GM10248 (cell line): ENCODE measurements at regions not wholly inside any gene's neighbourhood (a gene's known extent, or its start where the extent isn't known, plus 50 kb on each side); places are given as distances from the start of the nearest gene placed in this dataset.

ENCODE experiments used
- CTCF ChIA-PET: fragments of 300-600 bp; sonication (Branson Sonifier 250); formaldehyde crosslinking; extraction: SDS; loops from one replicate; lab custom pipeline; 2021; ENCODE audit warnings: antibody characterized with exemption; lab: Yijun Ruan, JAX
- POLR2A ChIA-PET: fragments of 350-650 bp; sonication (Branson Sonifier 250); formaldehyde crosslinking; extraction: SDS; loops from one replicate; lab custom pipeline; 2020; ENCODE audit warnings: antibody characterized with exemption; lab: Yijun Ruan, JAX
- DNase-seq: peaks from one replicate; pipeline ENCODE4 v3.0.0; 2012; ENCODE audit errors: extremely low spot score
- CTCF ChIP-seq: IDR thresholded peaks from 2 replicates; pipeline ENCODE4 v1.5.1; 2012; ENCODE audit warnings: mild to moderate bottlenecking, low read depth; ENCODE audit errors: extremely low read depth, missing control alignments, control extremely low read depth

GRCh38 chr2:60662781-60663180 is 93.3 kb upstream of the PAPOLG start:
- no peak for TF ChIP-seq CTCF
- DNase-seq, result no peak
- POLR2A ChIA-PET, result no interaction called here
- CTCF ChIA-PET, result interaction anchor here (1.4 to 14.3 kb wide), 2 partner anchors 11 to 14 kb away, joined by 4 to 69 read pairs; no protein-coding TSS in a partner anchor

GRCh38 chr2:60671966-60672365 is 84.1 kb upstream of the PAPOLG start:
- DNase-seq, result no peak
- no peak for TF ChIP-seq CTCF
- CTCF ChIA-PET, result interaction anchor here (0.7 to 5.2 kb wide), 4 partner anchors 15 to 328 kb away, joined by 3 to 69 read pairs (median 6); no protein-coding TSS in a partner anchor
- POLR2A ChIA-PET, result no interaction called here

GRCh38 chr2:60674524-60675165 is 81.4 kb upstream of the PAPOLG start:
- peak; percentile 88 for DNase-seq
- TF ChIP-seq CTCF, result peak; percentile 98
- POLR2A ChIA-PET, result no interaction called here
- CTCF ChIA-PET, result interaction anchor here (0.7 to 5.8 kb wide), 22 partner anchors 10 to 1191 kb away, joined by 3 to 69 read pairs (median 6); no protein-coding TSS in a partner anchor

GRCh38 chr2:60675301-60675700 is 80.8 kb upstream of the PAPOLG start:
- ChIA-PET POLR2A (no interaction called here), CTCF (interaction anchor here (0.7 to 5.8 kb wide), 22 partner anchors 9 to 1192 kb away, joined by 3 to 69 read pairs (median 6); no protein-coding TSS in a partner anchor)
- TF ChIP-seq CTCF, result no peak
- no peak for DNase-seq

- CTCF ChIA-PET, result interaction anchor here (1.0 to 5.8 kb wide), 7 partner anchors 10 to 322 kb away, joined by 3 to 30 read pairs (median 17); no protein-coding TSS in a partner anchor
- POLR2A ChIA-PET, result no interaction called here
- no peak for TF ChIP-seq CTCF
- no peak for DNase-seq
Measured at GRCh38 chr2:60676706-60677330, 79.2 kb upstream of the PAPOLG start.

GRCh38 chr2:60677356-60677755 is 78.7 kb upstream of the PAPOLG start:
- CTCF ChIA-PET, result interaction anchor here (1.0 to 5.8 kb wide), 4 partner anchors 10 to 21 kb away, joined by 3 to 30 read pairs (median 4); no protein-coding TSS in a partner anchor
- POLR2A ChIA-PET, result no interaction called here
- no peak for DNase-seq
- no peak for TF ChIP-seq CTCF
